NCI-H2171 treated with DMSO at 0.1 percent for 48 hours (cell line): ENCODE measurements at regions not wholly inside any gene's neighbourhood (a gene's known extent, or its start where the extent isn't known, plus 50 kb on each side); places are given as distances from the start of the nearest gene placed in this dataset.
"Not testable (repeated sequence)": the region's sequence is repeated elsewhere in the genome, so short reads cannot be mapped to it uniquely, and the experiment has no call there.

Source experiments
- DNase-seq: peaks from one replicate; lab custom pipeline; 2025; lab: John Stamatoyannopoulos, UW

- no peak for DNase-seq
Measured at GRCh38 chr6:170058878-170059485, 231.9 kb downstream of the DLL1 start.

DNA sequence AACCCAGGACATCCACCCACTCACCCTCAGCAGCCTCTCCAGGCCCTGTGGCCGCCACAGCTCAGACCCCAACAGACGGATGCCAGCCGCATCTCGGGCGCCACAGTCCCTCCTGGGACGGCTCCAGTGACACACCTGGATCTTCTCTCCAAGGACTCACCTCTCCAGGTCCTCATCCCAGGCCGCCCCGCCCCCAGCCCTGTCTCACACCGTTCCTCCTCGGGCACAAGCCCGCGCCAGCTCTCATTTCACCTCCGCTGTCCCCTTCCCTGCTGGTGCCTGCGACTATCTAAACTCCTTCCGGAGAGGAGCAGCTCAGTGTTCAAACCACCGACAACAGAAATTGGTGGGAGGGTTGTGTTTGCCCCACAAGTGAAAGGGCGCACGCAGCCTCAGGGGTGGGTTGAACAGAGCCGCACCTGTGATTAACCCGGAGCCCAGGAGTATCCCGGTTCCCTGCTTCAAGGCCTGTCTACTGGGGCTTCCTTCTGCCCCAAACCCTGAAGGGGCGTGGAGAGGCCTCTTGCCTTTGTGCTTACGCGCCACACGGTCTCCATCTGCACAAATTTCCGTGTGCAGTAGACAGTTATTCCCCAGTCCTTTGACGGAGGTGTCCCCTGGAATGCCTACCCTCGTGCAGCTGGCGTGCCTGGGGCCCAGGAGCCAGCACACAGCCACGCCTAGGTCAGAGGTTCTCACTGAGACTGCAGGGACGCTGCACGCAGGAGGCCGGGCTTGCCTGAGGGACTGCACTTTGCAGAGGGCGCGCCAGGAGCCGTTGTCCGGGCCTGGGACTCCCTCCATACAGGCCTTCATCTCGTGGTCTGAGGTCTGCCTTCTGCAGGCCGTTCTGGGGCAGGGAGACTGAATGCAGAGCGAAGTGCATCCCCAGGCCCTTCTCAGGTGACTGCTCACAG is 232.7 kb downstream of the DLL1 start:
- DNase-seq: no peak

DNA sequence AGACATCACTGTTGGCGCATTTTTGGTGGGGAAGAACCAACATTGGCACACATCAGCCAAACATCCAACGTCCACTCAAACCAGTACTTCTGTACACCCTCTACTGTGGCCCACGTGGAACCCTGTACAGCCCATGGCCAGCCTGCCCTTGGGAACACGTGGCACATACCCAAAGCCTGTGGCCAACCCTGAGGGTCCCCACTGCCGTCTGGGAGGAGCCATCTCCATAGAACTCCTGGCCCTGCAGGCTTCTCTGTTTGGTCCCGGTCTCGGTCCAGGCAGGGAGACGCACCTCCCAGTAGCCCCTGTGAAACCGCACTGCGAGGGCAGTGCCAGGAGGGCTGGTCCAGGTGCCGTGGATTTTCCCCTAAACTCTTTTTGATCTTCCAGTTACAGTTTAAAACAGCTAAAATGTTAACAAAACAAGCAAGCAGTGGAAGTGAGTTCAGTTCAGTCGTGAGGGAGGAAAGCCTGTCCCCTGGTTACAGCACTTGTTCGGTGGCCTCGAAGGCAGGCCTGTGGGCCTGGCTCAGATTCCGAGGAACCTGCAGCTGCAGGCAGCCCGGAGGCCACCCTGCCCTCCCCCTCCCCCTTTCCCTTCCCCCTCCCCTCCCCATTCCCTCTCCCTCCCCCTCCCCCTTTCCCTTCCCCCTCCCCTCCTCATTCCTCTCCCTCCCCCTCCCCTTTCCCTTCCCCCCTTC is 233.7 kb downstream of the DLL1 start:
- DNase-seq: no peak

GRCh38 chr6:170056278-170056711 is 234.6 kb downstream of the DLL1 start:
- DNase-seq: no peak

DNA sequence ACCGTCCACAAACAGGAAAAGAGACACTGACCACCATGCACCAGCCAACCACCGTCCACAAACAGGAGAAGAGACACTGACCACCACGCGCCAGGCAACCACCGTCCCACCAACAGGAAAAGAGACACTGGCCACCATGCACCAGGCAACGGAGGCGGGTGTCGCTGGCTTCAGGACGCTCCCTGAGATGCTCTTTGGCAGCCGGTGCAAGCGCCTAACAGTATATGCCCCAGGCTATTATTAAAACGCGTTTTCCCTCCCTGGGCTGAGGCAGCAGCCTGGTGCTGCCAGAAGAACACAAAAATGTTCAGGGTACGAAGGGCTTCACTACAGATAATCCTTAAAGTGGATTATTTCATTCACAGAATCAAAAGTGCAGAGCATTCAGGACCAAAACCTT is 235.1 kb downstream of the DLL1 start:
- not testable (repeated sequence) for DNase-seq

DNA sequence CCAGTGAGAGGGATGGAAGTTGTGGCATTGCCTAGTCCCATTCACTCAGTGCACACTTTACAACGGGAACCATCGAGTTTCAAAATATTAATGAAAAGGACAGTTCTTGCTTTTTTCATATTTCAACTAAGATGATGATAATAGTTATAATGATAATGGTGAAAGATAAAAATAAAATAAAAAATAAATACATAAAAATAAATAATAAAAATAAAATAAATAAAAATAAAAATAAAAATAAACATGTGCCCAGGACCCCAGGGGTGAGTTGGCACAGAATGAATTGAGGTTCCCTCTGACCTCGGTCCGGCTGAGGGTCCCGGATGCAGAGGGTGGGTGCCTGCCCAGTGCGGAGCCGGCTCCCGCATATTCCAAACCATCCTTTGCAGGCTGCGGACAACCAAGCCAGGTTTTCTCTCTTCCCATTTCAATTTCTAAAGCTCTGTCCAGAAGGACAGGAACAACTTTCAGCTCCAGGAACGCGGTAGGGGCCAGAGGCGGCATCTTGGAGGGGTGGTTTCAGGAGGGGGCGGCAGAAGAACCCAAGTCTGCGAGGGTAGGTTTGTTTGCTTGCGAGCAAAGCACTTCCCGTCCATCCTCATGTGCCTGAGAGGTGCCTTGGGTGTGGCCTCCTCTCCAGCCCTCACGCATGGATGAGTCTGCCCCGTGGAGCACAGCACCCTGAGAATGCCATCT is 236.8 kb downstream of the DLL1 start:
- no peak for DNase-seq

DNA sequence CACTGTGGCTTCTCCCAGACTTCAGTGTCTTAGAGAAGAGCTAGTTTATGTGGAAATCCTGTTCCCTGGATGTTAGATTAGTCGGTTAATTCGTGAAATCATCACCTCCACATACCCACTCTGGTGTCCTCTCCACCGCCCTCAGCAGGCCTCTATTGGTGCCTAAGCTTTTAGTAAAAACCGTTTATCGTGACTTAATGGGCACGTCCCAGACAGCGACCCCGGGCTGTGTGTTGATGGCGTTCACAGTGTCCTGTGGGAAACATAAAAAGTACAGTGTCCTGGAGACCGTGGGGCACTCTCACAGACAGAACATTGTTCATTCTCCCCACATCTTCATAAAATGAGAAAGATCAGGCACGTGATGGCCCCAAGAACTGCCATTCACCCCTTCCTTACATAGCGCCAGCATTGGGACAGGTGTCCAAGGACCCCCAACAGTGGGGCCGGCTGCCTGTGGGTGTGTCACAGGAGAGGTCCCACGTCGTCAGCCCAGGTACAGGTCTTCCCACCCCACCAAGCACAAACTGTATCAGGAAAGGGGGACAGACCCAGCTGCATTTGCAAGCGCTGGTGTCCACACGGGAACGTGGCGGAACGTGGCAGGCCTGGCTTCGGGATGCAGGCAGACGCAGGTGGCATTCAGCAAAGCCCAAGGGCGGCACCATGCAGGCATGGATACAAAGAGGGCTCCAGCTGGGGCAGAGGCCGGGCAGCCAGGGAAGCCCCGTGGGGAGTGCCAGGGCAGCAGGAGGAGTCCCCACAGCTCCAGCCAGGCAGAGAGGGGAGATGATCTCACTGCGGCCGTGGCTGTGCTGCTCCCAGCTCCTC is 237.7 kb downstream of the DLL1 start:
- no peak for DNase-seq

DNA sequence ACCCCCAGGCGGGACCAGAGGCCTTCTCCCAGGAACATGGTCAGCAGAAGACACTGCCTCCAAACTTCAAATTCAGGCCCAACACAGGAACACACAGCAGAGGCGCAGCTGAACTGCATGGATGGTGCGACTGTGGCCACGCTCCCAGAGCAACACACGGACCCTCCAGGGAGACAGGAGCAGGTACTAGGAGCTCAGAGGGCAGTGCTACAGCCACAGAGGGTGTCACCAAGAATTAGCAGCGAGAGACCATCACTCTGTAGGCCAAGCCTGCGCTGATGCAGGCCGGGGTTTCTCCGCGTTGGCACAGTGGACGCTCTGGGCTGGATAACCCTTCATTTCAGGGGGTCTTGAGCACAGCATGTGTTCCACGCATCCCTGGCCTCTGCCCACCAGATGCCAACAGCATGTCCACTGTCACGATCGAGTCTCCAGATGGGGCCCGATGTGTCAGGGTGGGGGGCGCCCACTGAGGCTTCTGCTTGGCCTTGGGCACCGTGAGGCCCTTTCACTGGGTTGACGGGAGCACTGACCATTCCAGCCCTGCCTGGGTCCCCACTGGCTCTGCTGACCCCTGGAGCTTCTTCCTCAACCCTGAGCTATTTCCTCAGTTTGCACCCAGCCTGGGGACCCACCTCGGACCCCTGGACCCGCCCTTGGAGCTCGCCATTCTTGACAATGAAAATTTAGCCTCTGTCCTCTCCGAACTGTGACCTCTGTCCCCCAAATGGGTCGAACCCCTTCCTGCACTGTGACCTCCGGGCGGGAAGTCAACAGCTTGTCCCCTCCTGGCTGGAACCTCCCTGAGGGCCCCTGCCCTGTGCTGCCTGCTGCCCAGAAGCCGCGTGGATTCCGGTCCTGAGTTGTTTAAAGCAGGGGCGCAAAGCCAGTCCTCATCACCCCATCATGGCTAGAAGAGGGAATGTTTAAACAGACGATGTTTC is 239.4 kb downstream of the DLL1 start:
- no peak for DNase-seq

- DNase-seq: no peak
Measured at GRCh38 chr6:170050591-170051041, 240.3 kb downstream of the DLL1 start.

DNA sequence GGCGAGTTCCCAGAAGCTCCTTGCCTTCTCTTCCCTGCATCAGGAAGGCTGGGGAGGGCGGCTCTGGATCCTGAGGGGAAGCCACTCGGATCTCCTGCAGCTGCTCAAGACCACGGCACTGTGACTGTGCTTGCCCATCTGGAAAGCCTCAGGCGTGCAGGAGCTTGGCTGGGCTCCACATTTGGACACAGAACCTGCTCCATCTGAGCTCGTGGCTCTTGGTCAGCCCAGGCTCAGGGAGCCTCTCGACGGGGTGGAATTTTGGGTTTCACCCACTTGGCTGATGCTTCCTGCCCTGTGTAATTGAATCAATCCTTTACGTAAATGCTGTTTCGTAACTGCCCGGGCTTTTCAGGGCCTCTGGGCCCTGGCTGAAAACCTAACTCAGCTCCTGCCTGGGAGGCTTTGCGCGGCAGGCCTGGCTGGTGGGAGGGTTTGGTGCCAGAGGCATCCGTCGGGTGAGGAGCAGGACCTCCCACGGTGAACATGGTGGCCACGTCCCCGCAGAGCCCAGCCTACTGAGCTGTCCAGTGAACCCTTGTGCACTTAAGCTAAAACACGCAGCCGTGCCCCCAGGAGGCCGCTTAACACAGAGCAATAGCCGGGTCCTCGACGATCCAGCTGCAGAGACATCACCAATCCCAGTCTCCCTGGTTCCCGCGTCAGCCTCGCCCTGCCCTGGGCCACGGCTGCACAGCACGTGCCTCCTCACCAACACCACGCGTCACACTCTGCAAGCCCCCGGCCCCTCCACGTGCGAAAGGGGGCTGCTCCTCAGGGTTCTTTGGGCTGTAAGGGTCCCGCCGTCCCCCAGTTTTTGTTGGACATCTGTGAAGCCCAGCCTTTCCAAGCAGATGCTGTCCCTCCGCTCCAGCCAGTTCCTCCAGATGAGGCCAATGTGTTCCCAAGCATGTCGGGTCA is 241.0 kb downstream of the DLL1 start:
- DNase-seq: no peak

- no peak for DNase-seq
Measured at GRCh38 chr6:170048615-170049256, 242.1 kb downstream of the DLL1 start.

DNA sequence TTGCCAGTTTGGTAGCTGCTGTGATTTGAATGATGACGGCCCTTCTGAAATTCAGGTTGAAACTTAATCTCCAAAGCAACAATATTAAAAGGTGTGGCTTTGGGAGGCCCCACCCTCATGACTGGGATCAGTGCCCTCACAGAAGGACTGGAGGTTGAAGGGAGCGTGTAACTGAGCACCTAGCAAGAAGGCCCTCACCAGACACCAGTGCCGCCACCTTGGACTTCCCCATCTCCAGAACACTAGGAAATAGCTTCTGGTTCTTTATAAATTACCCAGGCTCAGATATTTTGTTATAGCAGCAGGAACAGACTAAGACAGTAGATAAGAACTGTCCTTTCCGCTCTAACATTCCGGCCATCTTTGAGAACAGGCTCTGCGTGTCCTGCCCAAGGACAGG is 243.1 kb downstream of the DLL1 start:
- DNase-seq: no peak

- DNase-seq: no peak
Measured at GRCh38 chr6:170046791-170047626, 243.9 kb downstream of the DLL1 start.

DNA sequence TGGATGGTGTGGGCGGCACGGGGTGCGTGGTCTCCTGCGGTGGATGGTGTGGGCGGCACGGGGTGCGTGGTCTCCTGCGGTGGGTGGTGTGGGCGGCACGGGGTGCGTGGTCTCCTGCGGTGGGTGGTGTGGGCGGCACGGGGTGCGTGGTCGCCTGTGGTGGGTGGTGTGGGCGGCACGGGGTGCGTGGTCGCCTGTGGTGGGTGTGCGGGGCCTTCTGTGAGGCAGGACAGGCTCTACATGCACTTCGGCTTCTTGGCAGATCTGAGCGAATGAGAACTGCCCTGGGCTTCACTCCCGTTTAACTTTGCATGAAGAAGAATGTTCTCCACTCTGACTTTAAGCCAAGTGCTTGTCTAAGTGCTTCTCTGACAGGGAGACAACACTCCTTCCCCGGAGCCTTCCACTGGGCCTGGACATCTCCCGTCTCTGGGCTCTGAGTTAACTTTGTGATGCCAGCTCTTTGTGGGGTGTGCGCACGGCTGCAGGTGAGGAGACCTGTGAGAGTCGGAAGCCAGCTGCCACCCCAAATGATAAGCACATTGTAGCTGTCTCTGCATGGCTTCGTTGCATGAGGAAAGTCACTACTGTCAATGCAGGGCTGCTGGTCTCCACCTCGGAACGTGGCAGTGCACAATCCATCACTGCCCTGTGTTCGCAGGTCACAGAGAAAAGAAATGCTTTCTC is 244.8 kb downstream of the DLL1 start:
- DNase-seq: no peak

DNA sequence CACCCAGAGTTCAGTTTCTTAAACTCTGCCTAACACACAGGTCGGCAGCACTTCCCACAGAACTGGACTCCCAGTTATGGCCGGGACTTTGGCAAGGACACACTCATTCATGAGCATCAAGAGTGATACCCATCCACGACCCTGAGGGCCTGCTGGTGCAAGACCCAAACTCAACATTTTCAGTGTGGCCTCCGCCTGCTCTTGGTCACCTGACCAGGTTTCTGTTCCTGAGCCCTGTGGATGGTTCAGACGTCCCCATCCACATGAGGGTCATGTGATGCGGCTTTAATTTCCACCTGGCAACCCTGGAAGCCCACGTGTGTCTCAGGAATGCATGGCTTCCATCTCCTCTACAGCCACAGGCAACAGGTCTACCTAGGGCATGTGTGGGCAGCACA is 245.3 kb downstream of the DLL1 start:
- DNase-seq: no peak

DNA sequence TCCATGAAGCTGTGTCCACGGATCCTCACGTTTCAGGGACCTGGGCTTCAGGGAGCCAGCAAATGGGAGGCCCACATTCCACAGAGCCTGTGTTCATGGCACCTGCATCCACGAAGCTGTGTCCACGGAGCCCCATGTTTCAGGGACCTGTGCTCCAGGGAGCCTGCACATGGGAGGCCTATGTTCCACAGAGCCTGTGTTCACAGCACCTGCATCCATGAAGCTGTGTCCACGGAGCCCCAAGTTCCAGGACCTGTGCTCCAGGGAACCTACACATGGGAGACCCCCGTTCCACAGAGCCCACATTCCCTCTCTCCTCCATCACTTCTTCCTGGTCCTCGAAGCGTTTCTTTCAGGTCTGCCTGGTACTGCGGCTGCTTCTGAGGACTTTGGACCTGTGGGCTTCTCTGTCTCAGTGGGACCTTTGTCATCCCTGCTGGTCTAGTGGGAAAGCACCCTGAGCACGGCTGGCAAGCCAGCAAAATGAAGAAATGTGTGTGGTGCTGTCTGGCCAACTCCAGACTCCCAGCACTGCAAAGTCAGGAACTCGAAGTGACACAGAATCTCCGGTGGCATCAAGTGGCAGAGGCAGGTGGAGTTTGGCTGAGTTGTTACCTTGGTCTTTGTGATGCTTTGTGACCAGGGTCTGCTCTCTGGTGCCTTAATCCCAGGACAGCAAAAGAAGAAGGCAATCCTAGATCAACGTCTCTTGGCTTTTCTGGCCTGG is 245.9 kb downstream of the DLL1 start:
- no peak for DNase-seq
